NCI-H1092 treated with DMSO at 0.1 percent for 48 hours (cell line): ENCODE measurements at regions not wholly inside any gene's neighbourhood (a gene's known extent, or its start where the extent isn't known, plus 50 kb on each side); places are given as distances from the start of the nearest gene placed in this dataset.
"Not testable (repeated sequence)": the region's sequence is repeated elsewhere in the genome, so short reads cannot be mapped to it uniquely, and the experiment has no call there.

Experiments used
- DNase-seq: peaks from one replicate; lab custom pipeline; 2025; lab: John Stamatoyannopoulos, UW

- DNase-seq, result no peak
Measured at GRCh38 chr1:194069831-194070218, 883.4 kb upstream of the B3GALT2 start.

GRCh38 chr1:194069168-194069830 lies 882.9 kb upstream of the B3GALT2 start:
- DNase-seq, result no peak

DNA sequence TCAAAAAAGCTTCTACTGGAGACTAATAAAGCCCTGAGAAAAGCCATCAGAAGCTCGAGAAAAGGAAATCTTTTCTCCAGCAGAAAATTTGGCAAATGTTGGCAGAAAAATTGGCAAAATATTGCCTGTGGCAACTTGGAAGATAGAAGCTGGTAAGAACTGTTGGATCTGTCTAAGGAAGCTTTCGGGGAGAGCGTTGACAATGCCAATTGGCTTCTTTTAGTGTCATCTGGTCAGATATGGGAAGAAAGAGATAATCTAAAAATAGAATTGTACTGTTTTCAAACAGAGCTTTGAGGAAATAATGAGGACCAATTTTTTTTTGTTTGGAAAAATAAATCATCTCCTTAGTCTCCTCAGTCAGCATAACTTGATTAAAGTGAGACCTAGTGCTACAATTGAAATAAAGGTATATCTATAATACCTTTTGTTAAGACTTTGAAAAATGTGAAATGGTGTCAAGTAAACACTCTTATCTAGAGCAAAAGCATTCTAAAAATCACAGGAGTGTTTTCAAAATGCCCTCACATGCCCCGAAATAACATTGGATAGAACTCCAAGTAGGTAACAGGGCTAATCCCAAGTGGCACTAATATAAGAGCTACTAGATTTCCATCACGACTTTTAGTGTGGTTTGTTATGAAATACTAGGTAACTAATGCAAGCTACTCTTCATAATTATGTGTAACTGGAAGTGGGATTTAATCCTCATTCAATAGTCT lies 882.2 kb upstream of the B3GALT2 start:
- DNase-seq, result no peak

- DNase-seq, result no peak
Measured at GRCh38 chr1:194067772-194068171, 881.4 kb upstream of the B3GALT2 start.

DNA sequence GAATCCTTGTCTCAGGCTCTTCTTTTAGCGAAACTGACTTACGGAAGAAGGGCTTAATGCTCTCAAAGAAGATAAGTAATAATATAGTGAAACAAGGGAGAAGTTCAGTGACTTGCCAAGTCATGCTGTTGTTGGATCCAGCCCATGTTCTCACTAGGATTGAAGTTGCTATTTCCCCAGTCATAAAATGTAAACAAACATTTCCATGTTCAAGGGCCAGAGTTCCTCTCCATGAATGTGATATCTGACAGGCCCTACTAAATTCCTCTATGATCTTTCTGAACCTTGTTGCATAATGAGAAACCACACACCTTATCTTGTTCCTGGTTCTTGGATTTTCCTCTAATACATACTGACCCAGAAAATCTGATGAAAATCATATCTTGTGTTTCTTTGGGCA lies 876.5 kb upstream of the B3GALT2 start:
- no peak for DNase-seq

DNA sequence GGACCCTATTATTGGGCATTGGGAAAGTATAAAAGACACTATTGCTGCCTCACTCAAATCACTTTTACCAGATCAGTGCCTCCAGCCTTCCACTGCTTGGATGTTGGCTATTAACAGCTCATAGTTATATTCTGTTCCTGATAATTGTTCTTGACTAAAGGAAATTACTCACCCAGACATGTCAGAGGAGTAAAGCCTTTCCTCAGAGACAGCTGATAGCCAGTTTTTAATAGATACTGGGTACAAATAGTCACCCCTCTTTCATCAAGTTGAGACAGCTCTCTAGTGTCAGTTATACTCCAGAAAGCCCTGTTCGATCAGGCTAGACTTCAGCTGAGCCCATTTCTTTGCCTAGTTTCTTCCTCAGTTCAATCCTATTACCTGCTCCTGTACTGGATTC lies 876.1 kb upstream of the B3GALT2 start:
- DNase-seq, result no peak

DNA sequence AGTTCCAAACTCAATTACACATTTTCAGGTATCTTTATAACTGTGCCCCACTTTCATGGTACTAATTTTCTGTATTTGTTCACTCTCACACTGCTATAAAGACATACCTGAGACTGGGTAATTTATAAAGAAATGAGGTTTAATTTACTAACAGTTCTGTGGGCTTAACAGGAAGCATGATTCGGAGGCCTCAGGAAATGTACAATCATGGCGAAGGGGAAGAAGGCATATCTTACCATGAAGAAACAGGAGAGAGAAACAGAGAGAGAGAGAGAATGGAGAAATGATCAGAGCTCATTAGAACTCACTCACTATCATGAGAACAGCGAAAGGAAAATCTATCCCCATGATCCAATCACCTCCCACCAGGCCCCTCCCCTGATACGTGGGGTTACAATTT lies 874.1 kb upstream of the B3GALT2 start:
- no peak for DNase-seq

DNA sequence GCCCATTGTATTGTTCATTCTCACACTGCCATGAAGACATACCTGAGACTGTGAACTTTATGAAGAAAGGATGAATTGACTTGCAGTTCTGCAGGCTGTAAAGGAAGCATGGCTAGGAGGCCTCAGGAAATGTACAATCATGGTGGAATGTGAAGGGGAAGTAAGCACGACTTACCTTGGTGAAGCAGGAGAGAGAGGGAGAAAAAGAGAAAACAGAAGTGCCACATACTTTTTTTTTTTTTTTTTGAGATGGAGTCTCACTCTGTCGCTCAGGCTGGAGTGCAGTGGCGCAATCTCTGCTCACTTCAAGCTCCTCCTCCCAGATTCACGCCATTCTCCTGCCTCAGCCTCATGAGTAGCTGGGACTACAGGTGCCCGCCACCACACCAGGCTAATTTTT lies 871.9 kb upstream of the B3GALT2 start:
- DNase-seq, result not testable (repeated sequence)

- DNase-seq, result no peak
Measured at GRCh38 chr1:194056169-194056568, 869.8 kb upstream of the B3GALT2 start.

DNA sequence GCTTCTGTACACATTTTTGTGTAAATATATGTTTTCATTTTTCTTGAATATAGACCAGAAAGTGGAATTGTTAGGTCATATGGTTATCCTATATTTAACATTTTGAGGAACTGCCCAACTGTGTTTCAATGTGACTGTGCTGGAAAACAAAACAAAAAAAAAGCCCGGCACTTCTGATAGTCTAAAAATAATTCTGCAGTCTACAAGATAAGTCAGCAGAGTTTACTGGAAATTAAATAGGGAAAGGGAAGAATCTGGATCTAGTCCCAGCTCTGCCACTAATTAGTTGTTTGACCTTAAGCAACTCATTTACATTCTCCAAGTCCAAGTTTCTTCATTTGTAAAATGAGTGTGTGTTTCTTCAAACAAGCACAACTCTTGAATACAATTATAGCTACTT lies 869.1 kb upstream of the B3GALT2 start:
- DNase-seq, result no peak

GRCh38 chr1:194052514-194053338 lies 866.3 kb upstream of the B3GALT2 start:
- DNase-seq, result no peak

GRCh38 chr1:194047921-194048320 lies 861.5 kb upstream of the B3GALT2 start:
- no peak for DNase-seq

DNA sequence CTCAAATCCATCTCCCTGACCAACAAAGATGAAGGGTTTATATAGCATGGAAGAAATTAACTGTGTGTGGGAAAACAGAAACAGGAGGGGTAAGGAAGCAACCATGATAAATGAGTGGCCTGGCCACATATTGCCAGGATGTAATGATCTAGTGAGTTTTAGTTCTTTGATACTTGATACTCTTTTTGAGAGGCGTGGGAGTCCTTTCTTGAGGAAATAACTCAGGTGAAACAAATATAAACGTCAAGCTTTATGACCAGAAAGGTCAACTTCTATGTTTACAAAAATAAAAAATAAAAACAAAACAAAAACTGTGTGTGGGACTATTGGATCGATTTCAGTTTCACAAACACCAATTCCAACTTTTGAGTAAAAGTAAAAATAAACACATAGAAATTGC lies 860.8 kb upstream of the B3GALT2 start:
- no peak for DNase-seq

DNA sequence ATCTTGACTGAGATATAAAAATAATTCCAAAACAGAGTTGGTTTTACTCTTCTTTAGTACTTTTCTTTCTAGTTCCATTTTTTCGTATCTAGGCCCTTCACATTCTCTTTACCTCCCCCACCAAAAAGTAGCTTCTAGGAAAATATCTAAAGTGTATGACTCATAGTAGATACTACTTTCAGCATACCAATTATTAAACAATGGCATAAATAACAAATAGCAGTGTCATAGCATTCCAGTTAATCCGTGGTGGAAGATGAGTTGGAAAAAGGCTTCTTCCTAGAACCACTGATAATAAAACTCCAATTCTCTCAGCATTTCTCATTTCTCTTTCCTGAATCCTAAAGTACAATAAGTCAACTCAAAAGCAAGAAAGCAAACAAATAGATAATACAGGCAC lies 859.0 kb upstream of the B3GALT2 start:
- no peak for DNase-seq

DNA sequence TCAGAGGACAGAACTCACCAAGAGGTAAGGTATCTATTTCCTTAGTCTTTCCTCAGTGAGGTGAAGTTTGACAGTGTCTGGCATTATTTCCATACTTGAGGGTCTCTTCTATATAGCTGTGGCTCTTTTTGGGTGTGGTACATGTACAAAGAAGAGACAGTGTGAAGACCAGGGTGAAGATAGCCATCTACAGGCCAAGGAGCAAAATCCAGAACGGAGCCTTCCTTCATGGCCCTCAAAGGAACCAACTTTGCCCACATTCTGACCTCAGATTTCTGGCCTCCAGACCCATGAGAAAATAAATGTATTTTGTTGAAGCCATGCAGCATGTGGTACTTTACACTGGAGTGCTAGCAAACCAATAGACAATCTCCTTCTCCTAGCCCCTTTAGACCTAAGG lies 858.5 kb upstream of the B3GALT2 start:
- DNase-seq, result no peak

DNA sequence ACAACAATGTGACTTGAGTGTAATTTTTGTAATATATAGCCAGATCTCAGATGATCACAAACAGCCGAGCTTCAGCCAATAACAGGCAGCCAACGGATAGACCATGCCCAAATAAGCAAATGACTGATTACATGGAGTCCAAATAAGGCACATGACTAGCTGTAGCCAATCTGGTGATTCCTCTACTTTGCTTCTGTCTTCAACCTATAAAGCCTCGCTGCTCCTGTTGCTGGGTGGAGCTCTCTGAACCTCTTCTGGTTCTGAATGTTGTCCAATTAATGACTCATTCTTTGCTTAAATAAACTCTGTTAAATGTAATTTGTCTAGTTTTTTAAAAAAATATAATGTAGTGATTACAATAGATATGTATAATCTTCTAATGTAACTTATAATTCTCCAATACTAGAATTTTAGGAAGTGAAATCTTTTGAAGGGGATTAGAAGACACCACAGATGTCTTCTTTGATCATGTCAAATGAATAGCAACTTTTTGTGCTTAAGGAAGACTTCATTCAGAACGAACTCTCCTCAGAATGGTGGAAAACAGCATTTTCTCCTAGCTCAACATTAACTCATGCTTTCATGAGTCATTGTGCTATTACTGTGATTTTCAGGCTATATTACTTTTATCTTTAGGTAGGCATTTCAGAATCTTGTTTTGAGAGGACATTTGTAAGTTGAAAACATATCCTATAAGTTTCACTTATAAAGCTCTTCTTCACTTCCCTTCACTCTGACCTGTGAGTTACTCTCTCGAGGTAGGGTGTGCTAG lies 857.8 kb upstream of the B3GALT2 start:
- DNase-seq, result no peak

GRCh38 chr1:194042736-194043135 lies 856.3 kb upstream of the B3GALT2 start:
- no peak for DNase-seq

DNA sequence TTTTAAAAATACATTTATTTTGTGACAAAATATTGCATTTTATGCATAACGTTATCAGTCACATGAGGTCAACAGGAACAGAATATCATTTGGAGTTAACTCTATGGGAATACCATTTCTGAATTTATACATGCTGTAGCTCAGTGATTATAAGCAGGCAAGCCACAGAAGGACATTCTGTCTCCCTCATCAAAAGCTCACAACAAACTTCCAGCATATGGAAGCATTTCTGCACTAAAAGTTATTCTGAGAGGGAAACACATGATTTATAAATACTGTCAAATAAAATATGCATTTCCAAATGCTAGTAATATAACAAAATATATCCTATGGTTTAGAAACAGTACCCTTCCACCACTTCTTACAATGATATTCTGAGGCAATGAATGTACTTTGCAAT lies 854.1 kb upstream of the B3GALT2 start:
- DNase-seq, result no peak

DNA sequence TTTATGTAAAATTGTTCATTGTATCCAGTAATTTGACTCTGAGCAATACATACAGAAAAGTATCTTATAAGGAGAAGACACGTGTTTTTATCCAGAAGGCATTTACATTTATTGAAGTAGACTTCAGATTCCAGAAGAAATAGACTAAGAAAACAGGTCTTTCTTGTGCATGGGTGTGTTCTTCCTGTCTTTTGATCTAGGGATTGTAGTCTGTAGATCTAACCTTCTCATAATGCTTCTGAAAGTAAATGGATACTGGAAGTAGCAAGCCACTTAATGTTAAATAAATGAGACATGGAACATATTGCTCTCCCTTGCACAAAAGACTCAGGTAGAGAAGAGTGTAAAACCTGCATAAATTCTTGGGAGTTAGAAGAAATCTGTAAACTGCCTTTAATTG lies 853.2 kb upstream of the B3GALT2 start:
- no peak for DNase-seq

GRCh38 chr1:194033646-194034045 lies 847.2 kb upstream of the B3GALT2 start:
- no peak for DNase-seq

- DNase-seq, result no peak
Measured at GRCh38 chr1:194028002-194028401, 841.6 kb upstream of the B3GALT2 start.

DNA sequence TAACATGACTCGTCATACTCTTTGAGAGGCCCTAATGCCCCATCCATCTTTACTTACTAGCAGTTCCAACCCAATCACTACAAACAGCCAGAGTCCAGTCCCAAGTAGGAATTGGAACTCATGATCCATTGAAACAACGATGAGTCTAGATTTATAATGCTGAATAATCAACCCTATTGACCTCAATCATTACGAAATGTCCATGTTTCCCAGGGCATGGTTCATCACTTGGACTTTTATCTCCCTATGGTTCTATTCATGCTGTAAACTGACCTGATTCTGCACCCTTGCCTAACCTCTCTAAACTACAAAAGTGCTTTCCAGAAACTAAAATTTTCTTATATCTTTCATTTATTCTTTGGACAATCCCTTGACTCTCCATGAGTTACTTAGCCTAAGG lies 840.0 kb upstream of the B3GALT2 start:
- no peak for DNase-seq
